SK-N-SH (cell line): ENCODE measurements at regions not wholly inside any gene's neighbourhood (a gene's known extent, or its start where the extent isn't known, plus 50 kb on each side); places are given as distances from the start of the nearest gene placed in this dataset.
"Not testable (repeated sequence)": the region's sequence is repeated elsewhere in the genome, so short reads cannot be mapped to it uniquely, and the experiment has no call there.

Experiments
- CTCF ChIA-PET: fragments of 300-600, 350-600 bp; formaldehyde crosslinking; extraction: SDS; loops from one replicate; lab custom pipeline; 2021; lab: Yijun Ruan, JAX
- POLR2A ChIA-PET: fragments of 350-600 bp; sonication (Branson Sonifier 250); formaldehyde crosslinking; extraction: SDS; loops from one replicate; lab custom pipeline; 2020; ENCODE audit warnings: antibody characterized with exemption, inconsistent platforms; lab: Yijun Ruan, JAX
- DNase-seq: peaks from one replicate; pipeline ENCODE4 v3.0.0; 2012
- H2AFZ ChIP-seq: fragments of 200-600 bp; sonication (generic); 2 replicates; pipeline ENCODE4 v1.8.1; 2016; ENCODE audit warnings: antibody characterized with exemption, mild to moderate bottlenecking, low read depth
- H3F3A ChIP-seq: fragments of 200-600 bp; sonication (generic); replicated peaks from 2 replicates; pipeline ENCODE3; 2016; ENCODE audit warnings: antibody characterized with exemption, mild to moderate bottlenecking; ENCODE audit not compliant: insufficient read depth
- H3K27ac ChIP-seq, 2 experiments: fragments of 200-500 bp in 1 of 2; fragments of 200-600 bp in 1 of 2; sonication (Bioruptor generic) in 1 of 2; sonication (generic), shearing (Covaris generic) in 1 of 2; 2 replicates each; pipeline versions ENCODE4 v1.5.1 to v1.6.1; 2014 to 2016; ENCODE audit warnings: low read depth in 2 of 2, inconsistent platforms in 1 of 2, low read length in 1 of 2, mild to moderate bottlenecking in 1 of 2, mixed read lengths in 1 of 2
- H3K27me3 ChIP-seq: fragments of 200-600 bp; sonication (generic), shearing (Covaris generic); 2 replicates; pipeline ENCODE4 v1.6.1; 2016; ENCODE audit warnings: mixed run types; ENCODE audit not compliant: insufficient read depth
- H3K36me3 ChIP-seq, 2 experiments: fragments of 200-500 bp in 1 of 2; fragments of 200-600 bp in 1 of 2; sonication (Bioruptor generic) in 1 of 2; sonication (generic) in 1 of 2; replicated peaks in 1 of 2; 2 replicates each; pipeline versions ENCODE3 to v1.5.1; 2014 to 2016; ENCODE audit warnings: low read length in 1 of 2, mild to moderate bottlenecking in 1 of 2; ENCODE audit not compliant: insufficient read depth in 2 of 2, control insufficient read depth in 1 of 2
- H3K4me1 ChIP-seq, 2 experiments: fragments of 200-500 bp in 1 of 2; fragments of 200-600 bp in 1 of 2; sonication (Bioruptor generic) in 1 of 2; sonication (generic), shearing (Covaris generic) in 1 of 2; 2 replicates each; pipeline versions ENCODE4 v1.5.1 to v1.6.1; 2014 to 2016; ENCODE audit warnings: low read depth in 1 of 2, low read length in 1 of 2, mixed run types in 1 of 2; ENCODE audit not compliant: insufficient read depth in 2 of 2, control insufficient read depth in 1 of 2
- H3K4me2 ChIP-seq: fragments of 200-600 bp; sonication (generic), shearing (Covaris generic); 2 replicates; pipeline ENCODE4 v1.6.1; 2017; ENCODE audit warnings: mixed run types
- H3K4me3 ChIP-seq, 2 experiments: fragments of 200-500 bp in 1 of 2; fragments of 200-600 bp in 1 of 2; sonication (Bioruptor generic) in 1 of 2; sonication (generic), shearing (Covaris generic) in 1 of 2; 2 replicates each; pipeline versions ENCODE4 v1.5.1 to v1.8.1; 2014 to 2016; ENCODE audit warnings: low read depth in 2 of 2, inconsistent platforms in 1 of 2, low read length in 1 of 2, mild to moderate bottlenecking in 1 of 2, mixed read lengths in 1 of 2, moderate library complexity in 1 of 2
- H3K79me2 ChIP-seq: fragments of 200-600 bp; sonication (generic); 2 replicates; pipeline ENCODE4 v1.8.1; 2017; ENCODE audit warnings: mild to moderate bottlenecking; ENCODE audit not compliant: insufficient read depth
- H3K9ac ChIP-seq: fragments of 200-600 bp; sonication (generic); 2 replicates; pipeline ENCODE4 v1.6.1; 2017; ENCODE audit warnings: mixed run types
- H3K9me2 ChIP-seq: fragments of 200-600 bp; sonication (generic); 2 replicates; pipeline ENCODE4 v1.6.1; 2017; ENCODE audit warnings: mixed run types
- H3K9me3 ChIP-seq: fragments of 200-600 bp; sonication (generic); 2 replicates; pipeline ENCODE4 v1.6.1; 2017; ENCODE audit warnings: mixed run types, mild to moderate bottlenecking, moderate library complexity
- H4K20me1 ChIP-seq: fragments of 200-600 bp; sonication (generic); 2 replicates; pipeline ENCODE4 v1.6.1; 2017; ENCODE audit warnings: mild to moderate bottlenecking, mixed run types; ENCODE audit not compliant: insufficient read depth
- IRF3 ChIP-seq: fragments of 150-350 bp; IDR thresholded peaks from 2 replicates; pipeline ENCODE4 v1.6.1; 2016; ENCODE audit warnings: mild to moderate bottlenecking, low read depth, low read length
- MAX ChIP-seq: IDR thresholded peaks from 2 replicates; pipeline ENCODE4 v1.4.0; 2012; ENCODE audit warnings: low read depth
- RAD21 ChIP-seq: IDR thresholded peaks from 2 replicates; pipeline ENCODE4 v1.6.1; 2012; ENCODE audit warnings: mild to moderate bottlenecking, low read length
- RCOR1 ChIP-seq: fragments of 150-350 bp; IDR thresholded peaks from 2 replicates; pipeline ENCODE4 v1.6.1; 2017; ENCODE audit warnings: antibody characterized with exemption, low read length
- REST ChIP-seq: IDR thresholded peaks from 2 replicates; pipeline ENCODE4 v1.6.1; 2012; ENCODE audit warnings: mild to moderate bottlenecking, low read depth, low read length, moderate library complexity
- RXRA ChIP-seq: IDR thresholded peaks from 2 replicates; pipeline ENCODE4 v1.4.0; 2012; ENCODE audit warnings: low read depth, mild to moderate bottlenecking, borderline replicate concordance
- WGBS: methylation state at CpG from one replicate; pipeline ENCODE4 v1.1.6; 2017; ENCODE audit warnings: low lambda C conversion rate; 5-methylcytosine and 5-hydroxymethylcytosine counted together

GRCh38 chr10:2882628-2883027, 184.7 kb upstream of the PFKP start (continued):
- TF ChIP-seq MAX (no peak), RAD21 (no peak), REST (no peak), RXRA (no peak)

- peaks cover 0 to 4% of the 10 kb centered on the region in 2 experiments for H3K36me3 ChIP-seq
- H3K4me3 ChIP-seq: no peak overlapping the region
- POLR2A ChIA-PET: no interaction called here
- no peaks in the 10 kb centered on the region for H3K9me3 ChIP-seq
- TF ChIP-seq RCOR1: no peak
- no peak for TF ChIP-seq IRF3
- TF ChIP-seq, all 33 proteins: peak for 0
- Histone ChIP-seq H3K4me2 (no peak overlapping the region), H3K9ac (no peak overlapping the region), H4K20me1 (no peaks in the 10 kb centered on the region), H3K79me2 (no peaks in the 10 kb centered on the region), H2AFZ (no peak overlapping the region), H3K27me3 (no peaks in the 10 kb centered on the region; the same call in none of the 2 replicates), H3K9me2 (no peaks in the 10 kb centered on the region), H3K4me1 (no peaks in the 10 kb centered on the region), H3F3A (no peaks in the 10 kb centered on the region), H3K27ac (no peak overlapping the region)
- WGBS: 9% methylated on average over 6 of the region's 6 CpGs
- CTCF ChIA-PET: interaction anchor here (0.8 kb wide), 1 partner anchor 96 kb away, joined by 3 read pairs; no protein-coding TSS in a partner anchor
- no peak for DNase-seq
These were observed 185.4 kb upstream of the PFKP start for GRCh38 chr10:2881720-2882620.

- H3F3A ChIP-seq, H3K27me3 ChIP-seq, DNase-seq, H2AFZ ChIP-seq, H3K79me2 ChIP-seq, H3K9me3 ChIP-seq, POLR2A ChIA-PET, H3K9me2 ChIP-seq, H3K4me1 ChIP-seq, H3K36me3 ChIP-seq, H3K4me2 ChIP-seq, H3K27ac ChIP-seq, H3K9ac ChIP-seq, H4K20me1 ChIP-seq, H3K4me3 ChIP-seq: not testable (repeated sequence)
- 34% methylated on average over 2 of the region's 2 CpGs for WGBS
- CTCF ChIA-PET: interaction anchor here (0.6 kb wide), 1 partner anchor 22 kb away, joined by 3 read pairs; no protein-coding TSS in a partner anchor
These were observed 187.3 kb upstream of the PFKP start for GRCh38 chr10:2880050-2880449.
